GM18499 (cell line): ENCODE measurements at regions not wholly inside any gene's neighbourhood (a gene's known extent, or its start where the extent isn't known, plus 50 kb on each side); places are given as distances from the start of the nearest gene placed in this dataset.
"Not testable (repeated sequence)": the region's sequence is repeated elsewhere in the genome, so short reads cannot be mapped to it uniquely, and the experiment has no call there.

Source experiments
- ATAC-seq: cut with Tn5 transposase; IDR thresholded peaks from one replicate; pipeline ENCODE4 v1.9.1; 2021; ENCODE audit warnings: moderate number of reproducible peaks; ENCODE audit not compliant: insufficient read depth, unreplicated experiment

DNA sequence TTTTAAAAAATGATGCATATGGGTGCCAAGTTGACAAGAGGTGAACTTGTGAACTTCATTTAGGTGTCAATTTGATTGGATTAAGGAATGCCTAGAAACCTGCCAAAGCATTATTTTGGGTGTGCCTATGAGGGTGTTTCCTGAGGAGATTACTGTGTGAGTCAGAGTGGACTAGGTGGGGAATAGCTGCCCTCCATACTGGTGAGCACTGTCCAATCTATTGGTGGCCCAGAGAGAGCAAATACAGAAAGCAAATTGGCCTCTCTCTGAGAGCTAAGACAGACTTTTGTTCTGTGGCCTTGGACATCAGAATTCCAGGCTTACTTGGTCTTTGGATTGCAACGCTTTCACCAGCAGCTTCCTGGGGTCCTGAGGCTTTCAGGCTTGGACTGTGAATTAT, 388.0 kb downstream of the SUCLG1 start:
- no peak for ATAC-seq

DNA sequence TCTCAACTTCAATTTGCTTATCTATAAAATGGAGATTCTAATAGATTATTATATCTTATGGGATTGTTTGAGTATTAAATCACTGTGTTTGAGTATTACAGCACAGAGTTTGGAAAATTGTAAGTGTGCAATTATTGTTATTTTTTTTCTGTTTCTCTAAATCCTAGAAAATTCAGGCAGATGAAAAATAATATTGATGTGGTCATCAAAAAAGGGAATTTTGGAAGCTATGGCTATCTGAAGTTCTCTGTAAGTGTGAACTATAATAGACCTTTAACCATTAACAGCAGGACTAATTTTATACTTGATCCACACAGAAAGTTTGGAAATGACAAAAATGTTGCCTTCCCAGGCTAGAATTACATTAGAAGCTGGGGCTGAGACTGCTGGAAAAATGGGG, 393.2 kb downstream of the SUCLG1 start:
- ATAC-seq, result no peak

DNA sequence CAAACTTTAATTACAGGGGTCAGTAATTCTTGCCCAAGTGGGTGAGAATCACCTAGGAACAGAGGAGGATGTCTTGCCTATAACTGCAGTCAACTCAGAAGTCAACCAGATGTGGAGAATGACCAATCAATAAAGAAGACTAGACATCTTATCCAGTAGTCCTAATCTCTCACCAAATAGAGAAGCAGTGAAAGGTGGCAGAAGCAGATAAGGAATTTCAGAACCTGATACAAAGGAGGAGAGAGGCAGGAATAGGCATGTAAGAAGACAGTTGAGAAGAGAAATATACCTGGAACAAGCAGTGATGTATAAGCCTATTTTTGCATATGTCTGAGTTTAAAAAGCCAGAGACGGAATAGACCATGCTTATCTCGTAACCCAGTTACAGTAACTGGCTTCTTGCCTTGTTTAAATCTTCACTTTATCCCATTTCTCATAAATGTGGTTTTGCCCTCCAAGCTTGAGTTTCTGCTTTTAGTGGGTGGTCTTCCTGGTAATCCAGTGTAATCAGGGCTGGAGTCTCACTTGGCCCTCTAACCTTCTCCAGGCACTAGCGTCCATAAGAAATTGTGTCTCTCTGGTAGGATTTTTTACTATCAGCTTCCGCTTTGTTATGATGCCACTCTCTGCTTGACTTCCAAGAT, 401.0 kb downstream of the SUCLG1 start:
- no peak for ATAC-seq

DNA sequence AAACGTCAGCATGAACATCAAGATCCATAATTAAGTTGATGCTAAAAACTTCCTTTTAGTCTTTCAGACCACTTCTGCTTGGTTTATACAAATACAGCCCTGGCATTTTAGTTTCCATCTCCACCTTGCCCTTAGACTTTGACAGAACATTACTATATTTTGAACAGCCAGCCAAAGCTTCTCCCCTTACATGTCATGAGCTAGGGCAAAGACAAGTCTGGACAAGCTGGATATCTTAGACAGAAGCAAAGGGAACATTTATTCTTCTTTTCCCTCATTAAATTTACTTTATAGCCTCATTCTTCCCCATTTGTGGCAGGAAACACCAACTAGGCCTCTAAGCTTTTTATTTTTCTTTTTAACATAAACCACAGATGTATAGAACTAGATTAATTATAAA, 403.3 kb downstream of the SUCLG1 start:
- ATAC-seq, result no peak

DNA sequence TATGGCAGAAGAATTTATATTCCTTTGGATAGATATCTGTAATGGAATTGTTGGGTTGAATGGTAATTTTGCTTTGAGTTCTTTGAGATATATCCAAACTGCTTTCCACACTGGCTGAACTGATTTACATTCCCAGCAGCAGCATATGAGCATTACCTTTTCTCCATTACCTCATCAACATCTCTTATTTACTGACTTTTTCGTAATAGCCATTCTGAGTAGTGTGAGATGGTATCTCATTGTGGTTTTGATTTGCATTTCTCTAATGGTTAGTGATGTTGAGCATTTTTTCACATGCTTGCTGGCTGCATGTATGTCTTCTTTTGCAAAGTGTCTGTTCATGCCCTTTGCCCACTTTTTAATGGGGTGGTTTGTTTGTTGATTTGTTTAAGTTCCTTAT, 404.5 kb downstream of the SUCLG1 start:
- not testable (repeated sequence) for ATAC-seq

DNA sequence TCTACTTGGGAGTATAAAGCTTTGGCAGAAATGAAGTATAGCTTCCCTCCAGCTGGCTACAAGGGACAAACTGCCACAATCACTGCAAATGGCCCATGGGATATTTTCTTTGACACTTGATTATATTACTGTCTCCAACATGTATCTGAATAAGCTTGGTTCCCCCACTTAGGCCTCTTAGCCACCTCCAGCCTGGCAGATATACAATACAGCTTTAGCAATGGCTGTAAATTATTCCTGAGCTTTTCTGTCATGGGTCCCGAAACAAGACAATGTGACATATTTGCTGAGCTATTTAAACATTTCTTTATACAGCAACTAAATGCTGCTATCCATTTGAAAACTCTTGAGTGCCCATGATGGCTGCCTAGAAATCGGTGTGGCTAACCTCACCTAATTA, 406.2 kb downstream of the SUCLG1 start:
- no peak for ATAC-seq

DNA sequence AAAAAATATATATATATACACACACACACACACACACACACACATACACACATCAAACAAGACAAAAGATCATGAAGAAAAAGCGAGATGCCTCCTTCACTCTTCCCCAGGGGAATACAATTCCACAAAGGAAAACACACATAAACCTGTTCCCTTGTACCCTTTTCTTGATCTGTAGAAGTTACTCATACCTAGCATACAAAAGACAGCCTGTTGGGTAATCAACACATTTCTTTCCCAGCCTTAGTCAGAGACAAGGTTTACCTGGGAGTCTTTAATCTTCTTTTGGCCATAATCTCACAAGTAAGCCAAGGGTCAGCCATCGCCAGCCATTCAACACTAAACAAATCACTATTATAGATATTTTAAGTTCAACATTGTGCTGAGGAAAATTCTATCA, 407.0 kb downstream of the SUCLG1 start:
- ATAC-seq, result no peak

DNA sequence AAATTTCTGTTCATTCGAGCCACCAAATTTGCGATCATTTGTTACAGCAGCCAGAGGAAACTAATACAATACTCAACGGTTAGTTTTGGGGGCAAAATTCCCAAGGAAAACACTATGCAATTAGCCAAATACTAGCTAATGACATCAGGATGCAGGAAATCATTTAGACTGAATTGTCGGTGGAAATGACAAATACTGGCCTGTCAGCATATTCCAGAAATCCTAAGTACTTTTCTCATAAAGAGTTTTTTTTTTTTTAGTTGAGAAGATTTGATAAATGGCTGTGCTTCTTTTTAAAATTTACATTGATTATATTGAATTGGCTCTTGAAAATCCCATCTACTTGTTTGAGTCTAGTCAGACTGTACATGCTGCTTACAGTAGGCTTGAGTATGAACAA, 410.1 kb downstream of the SUCLG1 start:
- ATAC-seq, result no peak

DNA sequence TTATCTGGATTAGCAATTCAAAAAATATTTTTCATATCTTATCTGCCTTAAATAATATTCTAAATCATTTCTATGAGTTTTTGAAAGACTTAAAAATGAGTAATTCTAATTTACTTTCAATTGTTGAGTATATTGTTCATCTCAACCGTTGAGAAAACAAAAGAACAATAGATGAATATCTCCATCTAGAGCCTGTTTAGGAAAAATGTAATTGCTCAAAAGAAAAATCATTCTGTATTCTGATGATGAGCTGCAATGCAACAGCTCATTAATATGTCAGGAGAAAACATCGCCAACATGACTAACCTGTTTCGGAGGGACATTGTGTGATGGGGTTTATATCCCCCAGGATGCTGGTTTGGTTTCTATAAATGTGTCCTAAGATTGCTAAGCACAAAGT, 417.6 kb downstream of the SUCLG1 start:
- no peak for ATAC-seq

DNA sequence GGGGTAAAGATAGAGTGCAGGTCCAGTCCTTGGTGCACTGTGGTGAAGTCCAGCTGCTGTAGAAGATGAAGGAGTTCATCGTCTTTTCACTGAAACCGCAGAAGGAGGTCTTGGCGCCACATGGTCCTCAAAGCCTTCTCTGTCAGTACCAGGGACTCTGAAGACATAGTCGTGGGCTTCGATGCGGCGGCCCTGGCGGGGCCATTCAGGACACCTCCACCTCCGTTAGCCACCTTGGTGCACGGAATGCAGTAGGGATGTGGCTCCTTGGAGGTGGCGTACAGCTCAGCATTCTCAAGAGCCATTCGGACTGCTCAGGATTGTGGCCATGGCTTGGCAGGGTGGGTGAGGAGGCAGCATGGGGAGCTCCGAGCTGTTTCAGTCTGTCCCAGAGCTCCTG, 418.8 kb downstream of the SUCLG1 start:
- no peak for ATAC-seq

DNA sequence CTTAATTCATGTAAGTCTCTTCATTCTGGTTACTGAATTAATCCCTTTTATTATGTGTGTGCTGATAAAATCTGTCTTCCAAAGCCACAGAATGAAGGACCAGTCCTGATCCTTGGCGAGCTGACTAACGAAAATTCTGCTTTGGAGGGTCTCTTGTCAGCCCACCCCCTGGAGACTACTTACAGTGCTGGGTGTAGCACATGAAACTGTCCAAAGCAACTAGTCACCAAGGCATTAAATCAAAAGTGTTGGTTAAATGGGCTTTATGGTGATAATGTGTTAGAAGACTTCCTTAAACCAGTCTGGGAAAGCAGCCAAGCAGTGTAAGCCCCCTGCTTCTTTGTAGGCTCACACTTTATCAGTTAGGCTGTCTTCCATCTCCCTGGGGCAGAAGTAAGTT, 420.2 kb downstream of the SUCLG1 start:
- no peak for ATAC-seq

DNA sequence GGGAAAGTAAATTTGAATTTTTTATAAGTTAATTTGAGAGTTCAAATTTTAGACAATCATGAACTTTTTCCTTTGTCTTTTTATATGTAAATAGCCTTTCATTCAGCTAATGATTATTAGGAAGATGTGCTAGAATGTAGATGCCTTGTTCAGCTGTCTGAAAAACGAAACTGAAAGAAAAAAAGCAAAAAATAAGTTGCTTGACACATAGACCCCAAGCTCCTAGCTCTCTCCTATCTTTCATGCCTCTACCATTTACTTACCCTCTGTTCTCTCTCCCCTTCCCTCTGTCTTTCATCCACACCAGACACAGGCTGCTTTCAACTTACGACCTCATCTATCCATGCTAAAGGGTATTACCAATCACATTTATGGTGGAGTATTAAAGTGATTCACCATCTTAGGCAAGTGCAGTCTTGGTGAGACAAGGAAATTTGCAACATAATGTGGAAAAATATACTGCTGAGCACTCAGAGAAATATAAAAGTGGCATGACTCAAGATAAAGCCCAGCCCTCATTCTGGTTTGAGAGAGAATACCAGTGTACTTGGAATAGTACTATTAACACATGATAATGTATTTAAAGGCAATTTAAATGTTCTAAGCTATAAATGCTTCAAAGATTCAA, 425.6 kb downstream of the SUCLG1 start:
- no peak for ATAC-seq

DNA sequence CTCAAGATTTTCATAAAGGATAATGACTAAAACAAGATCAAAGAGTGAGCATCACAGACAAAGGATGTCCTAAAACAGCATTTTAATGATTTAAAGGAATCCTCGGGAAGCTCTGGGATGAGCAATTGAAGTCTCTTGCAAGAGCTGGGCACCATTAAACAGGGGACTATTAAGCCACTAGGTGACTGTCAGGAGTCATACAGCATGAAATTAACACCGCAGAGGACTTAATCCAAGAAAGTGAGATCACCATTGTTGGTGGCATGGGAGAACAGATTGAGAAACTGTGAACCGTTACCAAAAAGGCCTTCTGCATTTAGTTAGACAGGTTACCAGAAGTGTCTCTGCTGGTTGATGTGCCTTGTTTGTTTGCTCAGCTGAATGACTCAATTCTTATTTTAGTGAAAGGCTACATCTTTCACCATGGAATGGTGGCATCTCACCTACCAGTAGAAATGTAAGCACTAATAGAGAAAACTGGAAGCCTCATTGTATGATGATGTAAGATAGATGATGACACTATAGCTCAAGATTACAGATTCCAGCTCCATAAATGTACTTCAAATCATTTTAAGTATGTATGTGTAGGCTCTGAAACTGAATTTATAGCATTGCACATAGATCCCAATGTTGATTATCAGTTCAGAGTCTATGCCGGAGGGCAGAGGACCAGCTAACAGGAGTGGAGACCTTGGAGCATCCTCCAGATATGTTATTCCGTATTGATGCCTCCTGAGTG, 427.6 kb downstream of the SUCLG1 start:
- no peak for ATAC-seq

DNA sequence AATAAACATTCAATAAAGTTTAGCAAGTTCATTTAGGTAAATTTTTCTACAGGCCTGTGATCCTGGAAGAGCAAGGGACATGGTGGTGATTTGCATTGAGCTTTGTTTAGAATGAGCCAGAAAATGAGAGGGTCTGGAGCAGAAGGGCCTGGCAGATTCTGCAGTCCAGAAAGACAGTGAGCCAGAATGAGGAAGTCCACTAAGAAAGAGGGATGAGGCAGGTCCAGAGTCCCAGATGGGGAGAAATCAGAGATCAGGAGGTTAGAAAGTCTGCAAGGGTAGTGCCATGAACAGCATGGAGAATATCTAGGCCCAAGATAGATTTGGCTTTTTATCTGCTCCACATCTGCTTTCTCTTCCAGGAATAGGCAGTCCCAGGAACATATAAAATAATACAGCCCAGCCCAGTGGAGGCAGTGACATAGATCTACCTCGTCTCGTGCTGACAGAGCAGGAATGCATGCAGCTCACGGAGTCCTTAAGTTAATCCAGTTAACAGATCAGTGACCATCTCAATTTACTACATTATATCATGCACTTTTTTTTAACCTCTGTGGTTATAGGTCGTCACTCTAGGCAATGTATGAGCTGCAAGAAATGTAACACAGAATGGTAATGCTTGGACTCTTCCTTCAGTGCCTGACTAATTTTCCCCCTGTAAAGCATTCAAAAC, 429.0 kb downstream of the SUCLG1 start:
- ATAC-seq, result no peak

DNA sequence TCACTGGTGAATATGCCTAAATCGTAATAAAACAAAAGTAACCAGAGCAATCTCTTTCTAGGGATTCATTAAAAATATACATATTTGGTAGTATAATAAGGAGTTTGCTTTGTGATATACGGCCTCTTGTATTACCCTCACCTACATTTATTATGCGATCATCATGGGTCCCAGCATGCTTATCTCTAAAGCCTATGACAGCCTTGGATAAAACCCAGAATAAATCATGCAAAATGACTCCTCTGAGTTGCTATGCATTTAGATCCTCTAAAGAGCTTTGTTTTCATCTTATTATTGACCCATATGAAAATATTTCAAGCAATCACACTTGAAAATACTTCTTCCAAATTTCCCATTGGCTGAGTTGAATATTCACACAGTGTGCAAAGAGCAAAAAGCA, 432.3 kb downstream of the SUCLG1 start:
- no peak for ATAC-seq

DNA sequence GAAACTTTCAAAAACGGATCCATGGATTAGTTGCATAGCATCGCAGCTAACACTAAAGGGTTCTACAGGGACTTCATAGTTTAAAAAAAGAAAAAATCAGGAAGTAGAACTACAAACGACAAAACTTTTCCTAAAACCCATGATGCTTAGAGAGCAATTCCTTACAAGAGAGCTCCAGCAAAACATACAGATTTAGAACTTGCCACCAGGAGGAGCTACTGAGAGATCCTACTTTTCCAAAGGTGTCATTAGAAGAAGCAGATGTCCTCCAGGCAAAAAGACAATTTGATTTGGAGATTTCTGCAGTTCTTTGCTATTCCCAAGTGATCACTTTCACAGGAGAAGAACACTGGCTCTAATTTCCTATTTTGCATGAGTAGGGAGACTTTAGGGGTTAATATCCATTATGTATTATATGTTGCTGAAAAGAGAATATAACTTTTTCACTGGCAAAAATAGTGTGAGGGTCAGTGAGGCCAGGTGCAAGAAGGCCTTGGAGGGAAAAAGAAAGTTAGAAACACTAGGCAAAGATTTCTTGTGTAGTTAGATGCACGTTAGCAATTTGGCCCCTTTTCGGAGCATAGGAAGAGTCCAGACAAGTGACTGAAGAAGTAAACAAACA, 436.2 kb downstream of the SUCLG1 start:
- no peak for ATAC-seq

DNA sequence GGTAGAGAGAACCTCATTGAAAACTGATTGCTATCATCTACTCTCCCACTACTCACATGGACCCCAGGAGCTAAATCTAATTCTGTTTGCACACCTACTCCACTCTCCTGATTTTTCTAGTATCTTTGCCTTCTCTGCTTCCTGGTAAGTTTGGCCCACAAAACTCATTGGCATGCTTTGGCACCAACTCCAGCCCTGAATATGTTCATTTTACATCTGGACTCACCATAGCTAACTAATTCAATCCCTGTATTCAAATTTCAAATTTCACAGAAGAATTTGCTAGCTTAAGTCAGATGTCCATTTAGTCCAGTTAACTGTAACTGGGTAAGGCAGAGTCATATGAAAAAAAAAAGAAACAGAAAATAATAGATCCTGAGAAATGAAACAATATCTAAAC, 442.1 kb downstream of the SUCLG1 start:
- no peak for ATAC-seq

DNA sequence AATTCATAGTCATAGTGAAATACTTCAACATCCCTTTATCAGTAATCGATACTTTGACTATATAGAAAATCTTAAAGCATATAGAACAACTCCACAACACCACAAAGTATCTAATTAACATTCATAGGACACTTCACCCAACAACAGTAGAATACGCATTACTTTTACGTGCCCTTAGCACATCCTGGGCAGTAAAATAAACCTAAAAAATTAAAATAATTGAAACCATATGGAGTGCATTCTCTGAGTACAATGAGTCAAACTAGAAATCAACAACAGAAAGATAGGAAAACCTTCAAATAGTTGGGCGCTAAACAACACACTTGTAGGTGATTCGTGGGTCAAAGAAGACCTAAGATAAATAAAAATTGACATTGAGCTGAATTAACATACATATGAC, 442.9 kb downstream of the SUCLG1 start:
- no peak for ATAC-seq

DNA sequence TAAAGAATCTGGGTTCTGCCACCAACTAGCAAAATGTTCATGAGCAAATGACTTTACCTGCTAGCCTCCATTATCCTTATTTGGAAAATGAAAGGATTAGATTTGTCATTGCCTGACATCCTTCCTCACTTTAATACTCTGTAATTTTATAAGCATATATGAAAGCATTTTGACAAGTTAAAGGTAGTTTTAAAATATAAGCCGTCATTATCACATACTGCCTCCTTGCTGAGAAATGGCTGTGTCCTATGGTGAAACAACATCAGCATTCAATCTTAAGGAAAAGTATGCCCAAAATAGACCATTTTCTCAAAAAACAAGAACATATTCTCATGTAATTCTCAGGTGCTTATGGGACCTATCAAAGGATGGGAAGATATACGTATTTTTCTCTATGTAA, 461.2 kb downstream of the SUCLG1 start:
- ATAC-seq, result no peak

DNA sequence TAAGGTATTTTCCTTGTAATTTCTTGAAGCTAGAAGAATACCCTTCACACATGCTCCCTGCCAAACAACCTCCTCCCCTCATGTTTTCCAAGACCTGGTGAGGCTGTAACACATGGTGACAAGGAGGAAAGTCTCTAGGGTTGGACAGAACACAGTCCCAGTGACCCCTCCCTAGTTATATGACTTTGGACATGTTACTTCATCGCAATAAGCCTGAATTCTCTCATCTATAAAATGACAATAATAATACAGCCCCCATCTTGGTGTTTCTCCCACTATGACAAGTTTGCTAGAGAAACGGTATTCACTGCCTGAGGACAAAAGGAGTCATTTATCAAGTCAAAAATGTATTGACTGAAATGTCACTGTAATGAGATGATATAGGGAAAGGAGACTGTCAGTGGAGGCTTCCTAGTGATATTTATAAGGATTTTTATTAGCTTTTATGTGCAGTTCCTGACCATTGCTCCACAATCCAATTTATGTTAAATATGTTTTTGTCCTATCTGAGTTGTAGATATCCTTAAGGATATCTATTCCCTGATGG, 464.4 kb downstream of the SUCLG1 start:
- ATAC-seq, result no peak
